KMS-11 (cell line): ENCODE measurements at regions not wholly inside any gene's neighbourhood (a gene's known extent, or its start where the extent isn't known, plus 50 kb on each side); places are given as distances from the start of the nearest gene placed in this dataset.
A peak's percentile ranks its signal among the peaks of the same experiment; 100 is the strongest.
"Not testable (repeated sequence)": the region's sequence is repeated elsewhere in the genome, so short reads cannot be mapped to it uniquely, and the experiment has no call there.

Source experiments
- H2AFZ ChIP-seq: fragments of 200-600 bp; sonication (generic); 2 replicates; pipeline ENCODE4 v1.6.1; 2016; ENCODE audit warnings: antibody characterized with exemption, mixed run types, low read depth
- H3K27ac ChIP-seq: fragments of 200-600 bp; sonication (generic); 2 replicates; pipeline ENCODE4 v1.6.1; 2016; ENCODE audit warnings: mild to moderate bottlenecking, mixed run types
- H3K27me3 ChIP-seq: fragments of 200-600 bp; sonication (generic); 2 replicates; pipeline ENCODE4 v1.6.1; 2017; ENCODE audit warnings: mild to moderate bottlenecking, low read depth, mixed run types, moderate library complexity; ENCODE audit not compliant: insufficient read depth
- H3K36me3 ChIP-seq: fragments of 200-600 bp; sonication (generic); 2 replicates; pipeline ENCODE4 v1.6.1; 2017; ENCODE audit warnings: mild to moderate bottlenecking, mixed run types; ENCODE audit not compliant: insufficient read depth
- H3K4me1 ChIP-seq: fragments of 200-600 bp; sonication (generic); 2 replicates; pipeline ENCODE4 v1.6.1; 2016; ENCODE audit warnings: mild to moderate bottlenecking, low read depth, mixed run types; ENCODE audit not compliant: poor library complexity, severe bottlenecking
- H3K4me2 ChIP-seq: fragments of 200-600 bp; sonication (generic); 2 replicates; pipeline ENCODE4 v1.7.0; 2016; ENCODE audit warnings: mild to moderate bottlenecking, mixed run types
- H3K4me3 ChIP-seq: fragments of 200-600 bp; sonication (generic); IDR thresholded peaks from 2 replicates; pipeline ENCODE4 v1.6.1; 2017; ENCODE audit warnings: low read depth, low read length, mixed read lengths; ENCODE audit not compliant: insufficient read depth
- H3K79me2 ChIP-seq: fragments of 200-600 bp; sonication (generic); 2 replicates; pipeline ENCODE4 v1.6.1; 2016; ENCODE audit warnings: low read depth, mixed run types; ENCODE audit not compliant: insufficient read depth
- H3K9ac ChIP-seq: fragments of 200-600 bp; sonication (generic); 2 replicates; pipeline ENCODE4 v1.6.1; 2016; ENCODE audit warnings: mild to moderate bottlenecking, mixed run types
- H4K20me1 ChIP-seq: fragments of 200-600 bp; sonication (generic); 2 replicates; pipeline ENCODE4 v1.6.1; 2016; ENCODE audit warnings: mild to moderate bottlenecking, mixed run types; ENCODE audit not compliant: insufficient read depth
- TF ChIP-seq, protein P1 (sequence below): fragments of 200-600 bp; sonication (generic); conservative IDR thresholded peaks from 2 replicates; pipeline ENCODE4 v1.6.1; 2017; ENCODE audit warnings: low read depth, mild to moderate bottlenecking, antibody characterized with exemption, low read length, moderate library complexity, mixed read lengths

DNA sequence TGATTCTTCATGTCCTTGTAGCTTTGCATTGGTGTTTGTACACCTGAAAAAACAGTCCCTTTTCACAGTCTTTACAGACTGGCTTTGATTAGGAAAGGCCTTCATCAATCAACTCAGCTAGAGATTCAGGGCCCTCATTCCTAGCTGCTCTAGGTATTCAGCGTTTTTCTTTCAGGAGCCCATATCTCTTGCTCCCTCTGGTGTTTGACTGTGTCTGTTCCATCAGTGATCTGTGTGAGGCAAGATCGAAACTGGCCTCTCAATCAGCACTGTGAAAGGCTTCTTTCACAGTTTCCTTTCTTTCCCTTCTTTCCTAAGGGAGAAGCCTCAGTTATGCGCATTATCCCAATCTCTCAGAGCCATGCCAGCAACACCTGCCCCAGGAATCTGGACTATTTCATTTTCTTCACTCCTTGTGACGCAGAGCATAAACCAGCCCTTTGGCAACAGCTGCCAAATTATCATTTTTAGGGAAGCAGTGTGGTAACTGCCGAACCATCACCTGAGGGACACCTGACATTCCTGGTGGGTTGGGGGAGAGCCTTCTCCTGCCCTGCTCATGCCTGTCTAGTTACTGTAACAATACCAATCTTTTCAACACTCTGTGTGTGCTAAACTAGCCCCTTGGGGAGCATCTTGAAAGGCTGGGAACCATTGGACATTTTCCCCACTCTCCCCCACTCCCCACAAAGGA is 75.7 kb upstream of the CCDC71L start:
- no peaks in the 10 kb centered on the region for H3K36me3 ChIP-seq

GRCh38 chr7:106737202-106737562 is 76.2 kb upstream of the CCDC71L start:
- Histone ChIP-seq H3K36me3 (no peaks in the 10 kb centered on the region), H3K4me3 (no peak overlapping the region), H2AFZ (peak overlapping the region; percentile 39; the same call in 1 of the 2 replicates), H3K9ac (no peak overlapping the region), H3K4me1 (peaks cover 11% of the 10 kb centered on the region), H3K27me3 (no peaks in the 10 kb centered on the region), H4K20me1 (no peaks in the 10 kb centered on the region), H3K79me2 (no peaks in the 10 kb centered on the region), H3K4me2 (peak overlapping the region; percentile 34; the same call in 1 of the 2 replicates), H3K27ac (no peak overlapping the region)
- TF ChIP-seq, protein P1, sequence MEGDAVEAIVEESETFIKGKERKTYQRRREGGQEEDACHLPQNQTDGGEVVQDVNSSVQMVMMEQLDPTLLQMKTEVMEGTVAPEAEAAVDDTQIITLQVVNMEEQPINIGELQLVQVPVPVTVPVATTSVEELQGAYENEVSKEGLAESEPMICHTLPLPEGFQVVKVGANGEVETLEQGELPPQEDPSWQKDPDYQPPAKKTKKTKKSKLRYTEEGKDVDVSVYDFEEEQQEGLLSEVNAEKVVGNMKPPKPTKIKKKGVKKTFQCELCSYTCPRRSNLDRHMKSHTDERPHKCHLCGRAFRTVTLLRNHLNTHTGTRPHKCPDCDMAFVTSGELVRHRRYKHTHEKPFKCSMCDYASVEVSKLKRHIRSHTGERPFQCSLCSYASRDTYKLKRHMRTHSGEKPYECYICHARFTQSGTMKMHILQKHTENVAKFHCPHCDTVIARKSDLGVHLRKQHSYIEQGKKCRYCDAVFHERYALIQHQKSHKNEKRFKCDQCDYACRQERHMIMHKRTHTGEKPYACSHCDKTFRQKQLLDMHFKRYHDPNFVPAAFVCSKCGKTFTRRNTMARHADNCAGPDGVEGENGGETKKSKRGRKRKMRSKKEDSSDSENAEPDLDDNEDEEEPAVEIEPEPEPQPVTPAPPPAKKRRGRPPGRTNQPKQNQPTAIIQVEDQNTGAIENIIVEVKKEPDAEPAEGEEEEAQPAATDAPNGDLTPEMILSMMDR: no peak

More for the DNA sequence above, 75.7 kb upstream of the CCDC71L start:
- H3K4me1 ChIP-seq: peaks cover 11% of the 10 kb centered on the region
- H3K27me3 ChIP-seq: no peaks in the 10 kb centered on the region
- no peak overlapping the region for H3K4me3 ChIP-seq
- H3K4me2 ChIP-seq: peak overlapping the region; percentile 34
- TF ChIP-seq, protein P1: peak; percentile 74
- no peak overlapping the region for H3K9ac ChIP-seq
- peak overlapping the region; percentile 39; the same call in 1 of the 2 replicates for H2AFZ ChIP-seq
- no peaks in the 10 kb centered on the region for H4K20me1 ChIP-seq
- H3K79me2 ChIP-seq: no peaks in the 10 kb centered on the region
- H3K27ac ChIP-seq: no peak overlapping the region

GRCh38 chr7:106740806-106741205 is 79.8 kb upstream of the CCDC71L start:
- Histone ChIP-seq H4K20me1 (no peaks in the 10 kb centered on the region), H3K27me3 (no peaks in the 10 kb centered on the region), H3K9ac (no peak overlapping the region), H3K4me2 (no peak overlapping the region), H3K4me3 (no peak overlapping the region), H3K79me2 (no peaks in the 10 kb centered on the region), H2AFZ (no peak overlapping the region), H3K36me3 (no peaks in the 10 kb centered on the region), H3K4me1 (peaks cover 11% of the 10 kb centered on the region), H3K27ac (no peak overlapping the region)
- TF ChIP-seq, protein P1: no peak

DNA sequence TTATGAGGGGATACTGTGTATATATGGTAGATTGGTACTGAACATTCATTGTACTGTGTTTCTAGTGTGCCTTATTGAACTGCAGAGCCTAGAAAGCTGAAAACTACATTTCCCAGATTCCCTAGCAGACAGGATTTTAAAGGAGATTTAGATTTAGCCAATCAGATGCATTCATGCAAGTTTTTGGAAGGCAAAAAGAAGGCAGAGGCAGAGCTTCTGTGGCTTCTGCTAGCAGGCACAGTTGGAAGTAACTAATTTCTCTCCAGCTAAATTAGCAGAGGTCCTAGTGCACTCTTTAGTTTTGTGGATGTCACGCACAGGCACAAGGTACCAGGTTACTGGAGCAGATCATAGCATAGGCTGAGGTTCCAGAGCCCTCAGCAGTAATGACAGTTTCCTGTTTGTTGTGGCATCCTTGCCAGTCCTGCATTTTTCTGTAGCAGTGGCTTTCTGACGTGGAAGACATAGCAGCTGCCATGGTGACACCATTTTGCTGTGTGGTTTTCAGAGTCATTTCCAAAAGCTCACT is 83.7 kb upstream of the CCDC71L start:
- Histone ChIP-seq H3K9ac (no peak overlapping the region), H3K4me2 (no peak overlapping the region), H4K20me1 (no peaks in the 10 kb centered on the region), H3K27me3 (no peaks in the 10 kb centered on the region), H2AFZ (no peak overlapping the region), H3K4me1 (no peaks in the 10 kb centered on the region), H3K4me3 (no peak overlapping the region), H3K36me3 (no peaks in the 10 kb centered on the region), H3K79me2 (no peaks in the 10 kb centered on the region), H3K27ac (no peak overlapping the region)
- TF ChIP-seq, protein P1: no peak

DNA sequence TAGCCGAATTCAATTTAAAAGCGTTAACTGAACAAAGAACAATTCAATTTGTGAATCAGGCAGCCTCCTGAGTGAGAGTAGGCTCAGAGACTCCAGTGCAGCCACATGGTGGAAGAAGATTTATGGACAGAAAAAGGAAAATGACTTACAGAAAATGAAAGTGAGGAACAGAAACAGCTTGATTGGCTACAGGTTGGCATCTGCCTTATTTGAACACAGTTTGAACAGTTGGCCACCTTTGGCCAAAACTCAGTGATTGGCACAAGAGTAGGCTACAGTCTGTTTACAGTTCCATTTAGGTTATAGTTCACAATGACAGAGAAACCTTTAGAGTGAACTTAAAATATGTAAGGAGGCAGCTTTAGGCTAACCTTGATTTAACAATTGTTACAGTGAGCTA is 86.3 kb upstream of the CCDC71L start:
- H3K27ac ChIP-seq, H3K9ac ChIP-seq, H3K4me1 ChIP-seq, H3K79me2 ChIP-seq, H3K27me3 ChIP-seq, H2AFZ ChIP-seq, H3K4me3 ChIP-seq, H3K36me3 ChIP-seq, H4K20me1 ChIP-seq, H3K4me2 ChIP-seq: not testable (repeated sequence)
